HEK293 (cell line): ENCODE measurements at regions not wholly inside any gene's neighbourhood (a gene's known extent, or its start where the extent isn't known, plus 50 kb on each side); places are given as distances from the start of the nearest gene placed in this dataset.
A peak's percentile ranks its signal among the peaks of the same experiment; 100 is the strongest.

ENCODE experiments used
- CTCF ChIA-PET: fragments of 350-600 bp; formaldehyde crosslinking; extraction: SDS; loops from one replicate; lab custom pipeline; 2021; ENCODE audit warnings: antibody characterized with exemption; lab: Yijun Ruan, JAX
- POLR2A ChIA-PET: fragments of 300-600 bp; formaldehyde crosslinking; extraction: SDS; loops from one replicate; lab custom pipeline; 2020; ENCODE audit warnings: antibody characterized with exemption, inconsistent platforms; lab: Yijun Ruan, JAX
- H3K27ac ChIP-seq: fragments of 200-500 bp; sonication (Bioruptor generic); 2 replicates; pipeline ENCODE4 v1.5.1; 2014; ENCODE audit warnings: low read depth, low read length, control low read depth, inconsistent platforms; ENCODE audit errors: extremely low read depth
- H3K36me3 ChIP-seq, 2 experiments: fragments of 200-500 bp in 1 of 2; sonication (Bioruptor generic) in 1 of 2; 1 replicate in 1 of 2; 2 replicates in 1 of 2; pipeline ENCODE4 v1.5.1; 2014 to 2017; ENCODE audit warnings: inconsistent platforms in 2 of 2, low read length in 2 of 2; ENCODE audit not compliant: control insufficient read depth in 2 of 2, insufficient read depth in 1 of 2
- H3K4me1 ChIP-seq: fragments of 200-500 bp; sonication (Bioruptor generic); 2 replicates; pipeline ENCODE4 v1.5.1; 2014; ENCODE audit warnings: mild to moderate bottlenecking, low read length, inconsistent platforms; ENCODE audit not compliant: control insufficient read depth, insufficient read depth
- H3K4me3 ChIP-seq: 2 replicates; pipeline ENCODE4 v1.5.1; 2011; ENCODE audit warnings: low read depth, mild to moderate bottlenecking, control low read depth, low read length, moderate library complexity
- H3K9me3 ChIP-seq: fragments of 200-500 bp; sonication (Bioruptor generic); 2 replicates; pipeline ENCODE4 v1.5.1; 2014; ENCODE audit warnings: low read depth, low read length, inconsistent platforms; ENCODE audit not compliant: control insufficient read depth, insufficient read depth
- EGR2 ChIP-seq: fragments of 450-650 bp; formaldehyde crosslinking; IDR thresholded peaks from 2 replicates; pipeline ENCODE4 v1.5.1; 2016; ENCODE audit warnings: low read depth, missing biosample characterization, missing genetic modification characterization
- GLIS1 ChIP-seq: fragments of 450-650 bp; formaldehyde crosslinking; IDR thresholded peaks from 2 replicates; pipeline ENCODE4 v1.5.1; 2016; ENCODE audit warnings: missing biosample characterization, missing genetic modification characterization
- GLIS2 ChIP-seq: fragments of 450-650 bp; formaldehyde crosslinking; IDR thresholded peaks from 2 replicates; pipeline ENCODE4 v1.5.1; 2016; ENCODE audit warnings: missing biosample characterization, missing genetic modification characterization
- HIC1 ChIP-seq: fragments of 450-650 bp; formaldehyde crosslinking; IDR thresholded peaks from 2 replicates; pipeline ENCODE4 v1.5.1; 2016; ENCODE audit warnings: missing biosample characterization, missing genetic modification characterization
- KLF17 ChIP-seq: fragments of 450-650 bp; formaldehyde crosslinking; IDR thresholded peaks from 2 replicates; pipeline ENCODE4 v1.5.1; 2016; ENCODE audit warnings: missing biosample characterization, missing genetic modification characterization
- SETDB1 ChIP-seq: IDR thresholded peaks from one replicate; pipeline ENCODE4 v1.6.1; 2017; ENCODE audit warnings: mild to moderate bottlenecking, low read length, moderate library complexity, mixed read lengths; ENCODE audit not compliant: insufficient read length
- SP3 ChIP-seq: fragments of 450-650 bp; formaldehyde crosslinking; IDR thresholded peaks from 2 replicates; pipeline ENCODE4 v1.5.1; 2016; ENCODE audit warnings: missing biosample characterization, missing genetic modification characterization
- TRIM28 ChIP-seq: IDR thresholded peaks from 2 replicates; pipeline ENCODE4 v1.6.1; 2011; ENCODE audit warnings: low read length, control low read depth, borderline replicate concordance
- ZBTB1 ChIP-seq: fragments of 450-650 bp; formaldehyde crosslinking; IDR thresholded peaks from 2 replicates; pipeline ENCODE4 v1.5.1; 2016; ENCODE audit warnings: missing biosample characterization, missing genetic modification characterization
- ZBTB7A ChIP-seq: fragments of 450-650 bp; formaldehyde crosslinking; IDR thresholded peaks from 2 replicates; pipeline ENCODE4 v1.5.1; 2016; ENCODE audit warnings: low read depth, missing biosample characterization, missing genetic modification characterization
- ZFHX2 ChIP-seq: fragments of 450-650 bp; formaldehyde crosslinking; conservative IDR thresholded peaks from 2 replicates; pipeline ENCODE4 v1.5.1; 2016; ENCODE audit warnings: missing biosample characterization, missing genetic modification characterization
- ZNF302 ChIP-seq: fragments of 450-650 bp; formaldehyde crosslinking; IDR thresholded peaks from 2 replicates; pipeline ENCODE4 v1.5.1; 2016; ENCODE audit warnings: missing biosample characterization, missing genetic modification characterization, low read depth
- ZNF449 ChIP-seq: fragments of 450-650 bp; formaldehyde crosslinking; IDR thresholded peaks from 2 replicates; pipeline ENCODE4 v1.5.1; 2017; ENCODE audit warnings: missing biosample characterization, mild to moderate bottlenecking, missing genetic modification characterization, moderate library complexity
- ZNF600 ChIP-seq: fragments of 450-650 bp; formaldehyde crosslinking; IDR thresholded peaks from 2 replicates; pipeline ENCODE4 v1.5.1; 2016; ENCODE audit warnings: missing biosample characterization, missing genetic modification characterization
- ZNF654 ChIP-seq: fragments of 450-650 bp; formaldehyde crosslinking; IDR thresholded peaks from 2 replicates; pipeline ENCODE4 v1.5.1; 2016; ENCODE audit warnings: low read depth, missing biosample characterization, missing genetic modification characterization
- ZNF785 ChIP-seq: fragments of 450-650 bp; formaldehyde crosslinking; IDR thresholded peaks from 2 replicates; pipeline ENCODE4 v1.5.1; 2016; ENCODE audit warnings: missing biosample characterization, missing genetic modification characterization
- ZNF837 ChIP-seq: fragments of 450-650 bp; formaldehyde crosslinking; IDR thresholded peaks from 2 replicates; pipeline ENCODE4 v1.5.1; 2016; ENCODE audit warnings: missing biosample characterization, missing genetic modification characterization

GRCh38 chr1:58116284-58116683 is 430.2 kb downstream of the OMA1 start:
- no peaks in the 10 kb centered on the region for H3K4me1 ChIP-seq
- POLR2A ChIA-PET = no interaction called here
- H3K4me3 ChIP-seq = no peak overlapping the region
- H3K27ac ChIP-seq = no peak overlapping the region
- H3K9me3 ChIP-seq = no peaks in the 10 kb centered on the region
- H3K36me3 ChIP-seq = no peaks in the 10 kb centered on the region
- TF ChIP-seq ZNF654 (tag by site-specific recombination) (no peak), SETDB1 (peak; percentile 76), ZBTB7A (tag by site-specific recombination) (no peak), ZNF600 (tag by site-specific recombination) (no peak), KLF17 (tag by site-specific recombination) (no peak), ZNF449 (tag by site-specific recombination) (no peak), GLIS1 (no peak), ZNF785 (tag by site-specific recombination) (no peak), GLIS2 (no peak), SP3 (no peak), TRIM28 (peak; percentile 79; the same call in 1 of the 2 replicates), ZBTB1 (tag by site-specific recombination) (no peak), ZNF302 (tag by site-specific recombination) (no peak), ZNF837 (tag by site-specific recombination) (no peak), HIC1 (tag by site-specific recombination) (no peak)
- CTCF ChIA-PET = interaction anchor here (0.7 kb wide), 1 partner anchor 25 kb away, joined by 3 read pairs; no protein-coding TSS in a partner anchor

GRCh38 chr1:58109646-58110200 is 436.8 kb downstream of the OMA1 start:
- no peak overlapping the region for H3K27ac ChIP-seq
- TF ChIP-seq ZFHX2 (peak; percentile 56), EGR2 (tag by site-specific recombination) (peak; percentile 71), HIC1 (tag by site-specific recombination) (no peak)
- ChIA-PET CTCF (interaction anchor here (0.6 kb wide), 1 partner anchor 45 kb away, joined by 3 read pairs; no protein-coding TSS in a partner anchor), POLR2A (no interaction called here)
- H3K9me3 ChIP-seq = no peaks in the 10 kb centered on the region
- H3K36me3 ChIP-seq = no peaks in the 10 kb centered on the region
- H3K4me3 ChIP-seq = no peak overlapping the region
- no peaks in the 10 kb centered on the region for H3K4me1 ChIP-seq
